ENCODE measurements at regions not wholly inside any gene's neighbourhood (a gene's known extent, or its start where the extent isn't known, plus 50 kb on each side); places are given as distances from the start of the nearest gene placed in this dataset.
A peak's percentile ranks its signal among the peaks of the same experiment; 100 is the strongest.

DNA sequence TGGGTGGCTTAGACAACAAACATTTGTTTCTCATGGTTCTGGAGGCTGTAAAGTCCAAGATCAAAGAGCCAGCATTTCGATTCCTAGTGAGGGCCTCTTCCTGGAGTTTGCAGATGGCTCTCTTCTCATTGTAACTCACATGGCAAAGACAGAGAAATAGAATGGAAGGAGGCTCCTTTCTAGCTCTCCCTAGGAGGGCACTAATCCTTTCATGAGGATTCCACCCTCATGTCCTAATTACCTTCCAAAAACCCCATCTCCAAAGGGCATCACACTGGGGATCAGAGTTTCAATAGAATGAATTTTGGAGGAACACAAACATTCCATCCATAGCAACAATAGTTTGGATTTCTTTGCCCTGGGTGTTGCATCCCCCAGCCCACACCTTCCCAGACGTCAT, 247.3 kb downstream of the TTLL7 start:
- no peak overlapping the region for H3K4me3 ChIP-seq
- no peaks in the 10 kb centered on the region for H3K9me3 ChIP-seq
- no peaks in the 10 kb centered on the region for H3K4me1 ChIP-seq
- intact Hi-C loops (cut with DNase I; ENCODE audit: low total_unique reads) = no loop called here
- no peak for DNase-seq
- TF ChIP-seq EP300 (IDR thresholded peaks at IDR 0.05) = no peak
- TF ChIP-seq POLR2A (IDR thresholded peaks at IDR 0.05) = no peak
- TF ChIP-seq POLR2AphosphoS5 (IDR thresholded peaks at IDR 0.05) = no peak
- H3K27me3 ChIP-seq = no peaks in the 10 kb centered on the region
- H3K27ac ChIP-seq = no peak overlapping the region
- no peaks in the 10 kb centered on the region for H3K36me3 ChIP-seq
- 81 to 87% (median 84%) methylated on average over 2 of the region's 2 CpGs for WGBS, 5 donors

DNA sequence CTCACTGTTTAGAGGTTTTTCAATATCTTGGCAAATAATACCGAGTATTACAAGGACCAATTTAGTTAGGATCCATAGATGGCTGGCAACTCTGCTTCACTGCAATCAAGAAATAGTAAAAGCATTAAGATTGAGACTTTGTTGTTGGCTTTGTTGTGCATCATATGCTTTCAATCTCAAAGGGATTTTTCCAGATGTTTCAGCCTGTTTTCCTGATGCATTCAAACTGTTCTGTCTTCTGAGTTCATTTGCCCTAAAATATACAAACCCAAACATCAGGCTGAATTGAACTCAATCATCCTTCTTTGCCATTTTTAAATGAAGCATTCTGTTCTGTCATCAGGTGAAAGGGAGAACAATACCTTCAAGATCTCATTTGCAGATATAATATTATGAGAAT, 248.7 kb downstream of the TTLL7 start:
- TF ChIP-seq POLR2A (IDR thresholded peaks at IDR 0.05) = no peak
- no peak for TF ChIP-seq POLR2AphosphoS5 (IDR thresholded peaks at IDR 0.05)
- TF ChIP-seq, protein P1, sequence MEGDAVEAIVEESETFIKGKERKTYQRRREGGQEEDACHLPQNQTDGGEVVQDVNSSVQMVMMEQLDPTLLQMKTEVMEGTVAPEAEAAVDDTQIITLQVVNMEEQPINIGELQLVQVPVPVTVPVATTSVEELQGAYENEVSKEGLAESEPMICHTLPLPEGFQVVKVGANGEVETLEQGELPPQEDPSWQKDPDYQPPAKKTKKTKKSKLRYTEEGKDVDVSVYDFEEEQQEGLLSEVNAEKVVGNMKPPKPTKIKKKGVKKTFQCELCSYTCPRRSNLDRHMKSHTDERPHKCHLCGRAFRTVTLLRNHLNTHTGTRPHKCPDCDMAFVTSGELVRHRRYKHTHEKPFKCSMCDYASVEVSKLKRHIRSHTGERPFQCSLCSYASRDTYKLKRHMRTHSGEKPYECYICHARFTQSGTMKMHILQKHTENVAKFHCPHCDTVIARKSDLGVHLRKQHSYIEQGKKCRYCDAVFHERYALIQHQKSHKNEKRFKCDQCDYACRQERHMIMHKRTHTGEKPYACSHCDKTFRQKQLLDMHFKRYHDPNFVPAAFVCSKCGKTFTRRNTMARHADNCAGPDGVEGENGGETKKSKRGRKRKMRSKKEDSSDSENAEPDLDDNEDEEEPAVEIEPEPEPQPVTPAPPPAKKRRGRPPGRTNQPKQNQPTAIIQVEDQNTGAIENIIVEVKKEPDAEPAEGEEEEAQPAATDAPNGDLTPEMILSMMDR (IDR thresholded peaks at IDR 0.05) = no peak
- no peak for TF ChIP-seq EP300 (IDR thresholded peaks at IDR 0.05)
- intact Hi-C loops (cut with DNase I; ENCODE audit: low total_unique reads) = no loop called here
- peak in 1 of 2 donors; percentile 13 for DNase-seq

DNA sequence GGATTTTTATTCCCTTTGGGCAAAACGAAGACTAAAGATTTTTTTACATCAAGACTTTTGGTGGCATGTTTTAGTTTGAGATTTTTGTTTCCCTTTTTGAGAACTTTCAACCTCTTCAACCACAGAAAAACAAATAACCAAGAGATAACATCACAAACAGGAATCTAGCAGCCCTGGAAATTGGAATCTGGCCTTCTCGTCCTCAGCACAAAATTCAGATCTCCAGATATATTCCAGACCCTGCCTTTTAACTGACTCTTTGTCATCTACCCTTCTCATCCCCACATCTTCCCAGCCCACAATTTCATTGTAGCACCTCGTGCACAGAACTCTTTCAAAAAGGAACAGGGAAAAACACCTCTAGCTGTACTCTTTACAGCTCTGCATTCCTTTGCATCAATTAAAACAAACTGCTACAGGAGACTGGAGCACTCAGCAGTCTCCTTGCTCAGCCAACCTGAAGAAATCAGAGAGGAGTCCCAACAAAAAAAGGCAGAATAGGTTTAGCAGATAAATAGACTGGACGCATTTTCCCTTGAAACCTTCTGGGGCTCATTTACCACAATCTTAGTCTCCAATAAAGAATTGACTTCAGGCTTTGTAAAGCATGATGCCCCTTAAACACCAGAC, 251.0 kb downstream of the TTLL7 start:
- intact Hi-C loops (cut with DNase I; ENCODE audit: low total_unique reads) = no loop called here

More for the DNA sequence above, 248.7 kb downstream of the TTLL7 start:
- no peak overlapping the region for H3K4me3 ChIP-seq
- H3K4me1 ChIP-seq = no peaks in the 10 kb centered on the region
- H3K27me3 ChIP-seq = no peaks in the 10 kb centered on the region
- no peaks in the 10 kb centered on the region for H3K9me3 ChIP-seq
- WGBS, 5 donors = 62 to 90% (median 71%) methylated on average over 1 of the region's 1 CpG
- no peaks in the 10 kb centered on the region for H3K36me3 ChIP-seq
- H3K27ac ChIP-seq = no peak overlapping the region

DNA sequence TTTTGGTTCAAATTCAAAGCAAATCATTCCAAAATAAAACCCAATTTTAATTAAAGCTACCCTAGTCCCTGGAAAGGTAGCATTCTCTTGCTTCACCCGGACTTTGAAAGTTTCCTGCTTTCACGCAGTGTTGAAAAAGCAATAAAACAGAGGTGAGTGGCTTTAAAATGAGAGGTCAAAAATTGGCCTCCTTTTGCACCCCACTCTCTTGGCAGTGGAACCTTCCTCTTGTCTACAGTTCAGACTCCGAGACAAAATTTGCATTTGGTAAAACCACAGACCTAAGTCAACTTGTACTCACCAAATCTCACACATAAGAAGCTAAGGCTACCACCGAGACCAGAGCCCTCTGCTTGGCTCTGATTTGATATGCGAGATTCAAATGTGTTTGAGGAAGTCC, 252.7 kb downstream of the TTLL7 start:
- Histone ChIP-seq H3K4me3 (no peak overlapping the region), H3K9me3 (no peaks in the 10 kb centered on the region), H3K4me1 (no peaks in the 10 kb centered on the region), H3K27ac (no peak overlapping the region), H3K27me3 (no peaks in the 10 kb centered on the region), H3K36me3 (no peaks in the 10 kb centered on the region)
- intact Hi-C loops (cut with DNase I; ENCODE audit: low total_unique reads) = no loop called here
- DNase-seq = no peak
- WGBS, 5 donors = 86 to 91% (median 87%) methylated on average over 5 of the region's 5 CpGs
- no peak for TF ChIP-seq EP300 (IDR thresholded peaks at IDR 0.05)
- no peak for TF ChIP-seq POLR2A (IDR thresholded peaks at IDR 0.05)

More for the DNA sequence above, 251.0 kb downstream of the TTLL7 start:
- Histone ChIP-seq H3K9me3 (no peaks in the 10 kb centered on the region), H3K36me3 (no peaks in the 10 kb centered on the region), H3K4me3 (no peak overlapping the region), H3K27ac (no peak overlapping the region), H3K27me3 (no peaks in the 10 kb centered on the region), H3K4me1 (no peaks in the 10 kb centered on the region)
- WGBS, 5 donors = 52 to 67% (median 61%) methylated on average over 4 of the region's 4 CpGs
- TF ChIP-seq POLR2AphosphoS5 (IDR thresholded peaks at IDR 0.05) (no peak), POLR2A (IDR thresholded peaks at IDR 0.05) (no peak), EP300 (IDR thresholded peaks at IDR 0.05) (no peak)
- TF ChIP-seq, protein P1 (IDR thresholded peaks at IDR 0.05) = no peak
- DNase-seq = no peak

DNA sequence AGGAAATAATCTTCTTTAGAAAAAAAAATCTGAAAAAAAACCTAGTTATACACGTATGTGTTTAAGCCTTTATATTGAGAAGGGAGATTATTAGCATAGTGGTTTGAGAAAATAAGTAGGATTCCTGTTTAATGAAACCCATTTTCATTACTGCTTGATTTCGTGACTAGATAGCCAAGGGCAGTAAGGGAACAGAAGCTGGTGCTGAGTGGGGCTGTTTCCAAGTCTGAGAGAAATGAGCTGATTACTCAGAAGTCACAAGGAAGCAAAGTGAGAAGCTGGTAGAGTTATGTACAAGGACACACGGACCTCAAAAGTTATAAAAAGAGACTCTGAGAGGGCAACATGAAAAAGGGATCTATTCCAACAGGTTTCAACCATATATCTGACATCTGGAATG, 256.5 kb downstream of the TTLL7 start:
- H3K4me3 ChIP-seq = no peak overlapping the region
- H3K27ac ChIP-seq = no peak overlapping the region
- H3K36me3 ChIP-seq = no peaks in the 10 kb centered on the region
- DNase-seq = no peak
- no peaks in the 10 kb centered on the region for H3K9me3 ChIP-seq
- TF ChIP-seq POLR2AphosphoS5 (IDR thresholded peaks at IDR 0.05) = no peak
- TF ChIP-seq, protein P1 (IDR thresholded peaks at IDR 0.05) = no peak
- no peak for TF ChIP-seq POLR2A (IDR thresholded peaks at IDR 0.05)
- TF ChIP-seq EP300 (IDR thresholded peaks at IDR 0.05) = no peak
- no peaks in the 10 kb centered on the region for H3K27me3 ChIP-seq
- intact Hi-C loops (cut with DNase I; ENCODE audit: low total_unique reads) = no loop called here
- WGBS, 5 donors = 60 to 80% (median 75%) methylated on average over 3 of the region's 3 CpGs
- H3K4me1 ChIP-seq = no peaks in the 10 kb centered on the region

All from stomach (tissue), 8 donors.